H1 (cell line): ENCODE measurements at regions not wholly inside any gene's neighbourhood (a gene's known extent, or its start where the extent isn't known, plus 50 kb on each side); places are given as distances from the start of the nearest gene placed in this dataset.

ENCODE experiments used
- CTCF ChIA-PET: fragments of 300-600 bp; sonication (Branson Sonifier 250); formaldehyde crosslinking; loops from one replicate; lab custom pipeline; 2021; ENCODE audit not compliant: partially characterized antibody; lab: Charles Lee
- POLR2A ChIA-PET: fragments of 300-600 bp; sonication (Branson Sonifier 250); formaldehyde crosslinking; loops from one replicate; lab custom pipeline; 2021; ENCODE audit warnings: inconsistent platforms; ENCODE audit not compliant: partially characterized antibody; lab: Charles Lee
- DNase-seq, 2 experiments: peaks; one replicate each; pipeline versions ENCODE4 v3.0.0 to v3.0.0-alpha.2; 2010 to 2022; ENCODE audit warnings: low spot score in 2 of 2, low read depth in 1 of 2, mixed read lengths in 1 of 2
- FAIRE-seq: peaks from 2 replicates; lab custom pipeline; 2011; peaks lifted over from hg19 to GRCh38; lab: Jason Lieb, UNC
- H2AFZ ChIP-seq: 2 replicates; pipeline ENCODE4 v1.8.1; 2012; ENCODE audit warnings: low read length, inconsistent platforms
- H2AK5ac ChIP-seq: 2 replicates; pipeline ENCODE4 v1.6.1; 2013; ENCODE audit warnings: low read depth, low read length
- H2BK120ac ChIP-seq: replicated peaks from 2 replicates; pipeline ENCODE3; 2013; ENCODE audit warnings: low read depth, low read length, inconsistent platforms
- H2BK12ac ChIP-seq: 2 replicates; pipeline ENCODE4 v1.6.1; 2013; ENCODE audit warnings: low read depth, low read length
- H2BK15ac ChIP-seq: 2 replicates; pipeline ENCODE4 v1.6.1; 2013; ENCODE audit warnings: low read length
- H2BK20ac ChIP-seq: 2 replicates; pipeline ENCODE4 v1.6.1; 2013; ENCODE audit warnings: low read length
- H2BK5ac ChIP-seq: 2 replicates; pipeline ENCODE4 v1.6.1; 2013; ENCODE audit warnings: low read depth, low read length
- H3K14ac ChIP-seq: 2 replicates; pipeline ENCODE4 v1.6.1; 2013; ENCODE audit warnings: inconsistent platforms; ENCODE audit not compliant: insufficient read length
- H3K18ac ChIP-seq: 2 replicates; pipeline ENCODE4 v1.6.1; 2013; ENCODE audit warnings: low read length; ENCODE audit errors: extremely low read depth
- H3K23ac ChIP-seq: 2 replicates; pipeline ENCODE4 v1.6.1; 2013; ENCODE audit warnings: inconsistent platforms; ENCODE audit not compliant: insufficient read length
- H3K23me2 ChIP-seq: 2 replicates; pipeline ENCODE4 v1.6.1; 2013; ENCODE audit warnings: low read depth, low read length
- H3K27ac ChIP-seq: 2 replicates; pipeline ENCODE4 v1.6.1; 2011; ENCODE audit warnings: low read depth, low read length, inconsistent platforms
- H3K27me3 ChIP-seq, 4 experiments: replicated peaks in 1 of 4; 1 replicate in 1 of 4; 2 replicates in 3 of 4; pipeline versions ENCODE4 v1.6.1 to v1.8.1; 2011 to 2013; ENCODE audit warnings: low read length in 3 of 4, mild to moderate bottlenecking in 3 of 4, inconsistent platforms in 2 of 4, mixed read lengths in 2 of 4, moderate library complexity in 1 of 4; ENCODE audit not compliant: control insufficient read depth in 3 of 4, insufficient read depth in 3 of 4; ENCODE audit errors: extremely low read depth in 1 of 4
- H3K36me3 ChIP-seq, 4 experiments: 2 replicates each; pipeline versions ENCODE4 v1.6.1 to v1.8.1; 2011 to 2013; ENCODE audit warnings: mild to moderate bottlenecking in 4 of 4, low read length in 3 of 4, moderate library complexity in 2 of 4, control low read depth in 1 of 4, inconsistent platforms in 1 of 4; ENCODE audit not compliant: insufficient read depth in 4 of 4, control insufficient read depth in 2 of 4
- H3K4ac ChIP-seq: replicated peaks from 2 replicates; pipeline ENCODE3; 2013; ENCODE audit warnings: low read length, low read depth, mixed read lengths, inconsistent platforms; ENCODE audit not compliant: insufficient read length
- H3K4me1 ChIP-seq, 4 experiments: replicated peaks in 1 of 4; 1 replicate in 1 of 4; 2 replicates in 3 of 4; pipeline versions ENCODE4 v1.6.1 to v1.8.1; 2011 to 2013; ENCODE audit warnings: low read length in 3 of 4, inconsistent platforms in 2 of 4, mixed read lengths in 1 of 4; ENCODE audit not compliant: insufficient read depth in 4 of 4, control insufficient read depth in 3 of 4
- H3K4me2 ChIP-seq, 2 experiments: 2 replicates each; pipeline versions ENCODE4 v1.6.1 to v1.8.1; 2011 to 2013; ENCODE audit warnings: low read depth in 2 of 2, low read length in 2 of 2, control low read depth in 1 of 2, inconsistent platforms in 1 of 2, mild to moderate bottlenecking in 1 of 2; ENCODE audit not compliant: insufficient read depth in 1 of 2
- H3K4me3 ChIP-seq, 4 experiments: fragments of 200-600, 300-600 bp in 1 of 4; sonication (generic), shearing (Covaris generic), sonication (Bioruptor Twin) in 1 of 4; 2 replicates each; pipeline versions ENCODE4 v1.5.1 to v1.8.1; 2011 to 2016; ENCODE audit warnings: low read length in 4 of 4, low read depth in 3 of 4, control low read depth in 2 of 4, inconsistent platforms in 2 of 4, mild to moderate bottlenecking in 2 of 4, mixed read lengths in 1 of 4, moderate library complexity in 1 of 4; ENCODE audit not compliant: insufficient read depth in 2 of 4; ENCODE audit errors: extremely low read depth in 1 of 4
- H3K56ac ChIP-seq: replicated peaks from 2 replicates; pipeline ENCODE3; 2013; ENCODE audit warnings: low read depth, mild to moderate bottlenecking, mixed read lengths, low read length, inconsistent platforms; ENCODE audit not compliant: insufficient read length
- H3K79me1 ChIP-seq: 2 replicates; pipeline ENCODE4 v1.6.1; 2013; ENCODE audit warnings: low read depth, low read length, control low read depth
- H3K79me2 ChIP-seq, 2 experiments: 2 replicates each; pipeline versions ENCODE4 v1.6.1 to v1.8.1; 2012 to 2013; ENCODE audit warnings: low read length in 2 of 2, mild to moderate bottlenecking in 2 of 2, inconsistent platforms in 1 of 2; ENCODE audit not compliant: insufficient read depth in 2 of 2, control insufficient read depth in 1 of 2
- H3K9ac ChIP-seq, 4 experiments: replicated peaks in 1 of 4; 1 replicate in 1 of 4; 2 replicates in 3 of 4; pipeline versions ENCODE4 v1.6.1 to v1.8.1; 2011 to 2013; ENCODE audit warnings: low read depth in 3 of 4, low read length in 3 of 4, control low read depth in 2 of 4, mild to moderate bottlenecking in 2 of 4, moderate library complexity in 2 of 4, inconsistent platforms in 1 of 4; ENCODE audit errors: extremely low read depth in 1 of 4
- H3K9me3 ChIP-seq, 2 experiments: 2 replicates each; pipeline versions ENCODE4 v1.6.1 to v1.8.1; 2012 to 2013; ENCODE audit warnings: mild to moderate bottlenecking in 2 of 2, moderate library complexity in 2 of 2, control low read depth in 1 of 2, inconsistent platforms in 1 of 2, low read depth in 1 of 2, low read length in 1 of 2, mixed read lengths in 1 of 2; ENCODE audit not compliant: insufficient read depth in 2 of 2
- H4K20me1 ChIP-seq, 2 experiments: replicated peaks in 1 of 2; 2 replicates each; pipeline versions ENCODE3 to v1.8.1; 2011 to 2013; ENCODE audit warnings: inconsistent platforms in 2 of 2, low read length in 2 of 2, mild to moderate bottlenecking in 1 of 2; ENCODE audit not compliant: insufficient read depth in 2 of 2, control insufficient read depth in 1 of 2
- H4K5ac ChIP-seq: 2 replicates; pipeline ENCODE4 v1.6.1; 2013; ENCODE audit warnings: low read length, low read depth, mixed read lengths, inconsistent platforms; ENCODE audit not compliant: insufficient read length
- H4K8ac ChIP-seq: 2 replicates; pipeline ENCODE4 v1.8.0; 2013; ENCODE audit warnings: mild to moderate bottlenecking, moderate library complexity, low read length, inconsistent platforms; ENCODE audit not compliant: insufficient read depth; ENCODE audit errors: extremely low read depth
- H4K91ac ChIP-seq: replicated peaks from 2 replicates; pipeline ENCODE3; 2013; ENCODE audit warnings: low read length, mixed read lengths, inconsistent platforms; ENCODE audit not compliant: insufficient read length
- BACH1 ChIP-seq: IDR thresholded peaks from 2 replicates; pipeline ENCODE4 v1.6.1; 2012; ENCODE audit warnings: low read length, improper control_type of control experiment
- BRCA1 ChIP-seq: IDR thresholded peaks from 2 replicates; pipeline ENCODE4 v1.6.1; 2012; ENCODE audit warnings: low read depth, low read length, improper control_type of control experiment
- CTBP2 ChIP-seq: IDR thresholded peaks from 2 replicates; pipeline ENCODE4 v1.7.0; 2011; ENCODE audit warnings: borderline replicate concordance, mild to moderate bottlenecking, moderate library complexity, mixed read lengths, low read length; ENCODE audit not compliant: insufficient read depth, insufficient read length
- HDAC2 ChIP-seq, 2 experiments: fragments of 300-600 bp in 1 of 2; sonication (generic) in 1 of 2; IDR thresholded peaks; 2 replicates each; pipeline ENCODE4 v1.6.1; 2011 to 2012; ENCODE audit warnings: low read depth in 2 of 2, low read length in 2 of 2, mild to moderate bottlenecking in 2 of 2, moderate library complexity in 2 of 2, borderline replicate concordance in 1 of 2, inconsistent platforms in 1 of 2
- JUN ChIP-seq: IDR thresholded peaks from 2 replicates; pipeline ENCODE4 v1.6.1; 2011; ENCODE audit warnings: low read depth, mild to moderate bottlenecking, improper control_type of control experiment, low read length
- JUND ChIP-seq: IDR thresholded peaks from 2 replicates; pipeline ENCODE4 v1.6.1; 2011; ENCODE audit warnings: mild to moderate bottlenecking, improper control_type of control experiment, low read length
- KDM5A ChIP-seq: fragments of 200-600 bp; IDR thresholded peaks from 2 replicates; pipeline ENCODE4 v1.7.1; 2012; ENCODE audit warnings: mild to moderate bottlenecking, low read length, inconsistent platforms, mixed read lengths
- MAFK ChIP-seq: IDR thresholded peaks from 2 replicates; pipeline ENCODE4 v1.6.1; 2012; ENCODE audit warnings: low read depth, mild to moderate bottlenecking, improper control_type of control experiment, low read length
- NRF1 ChIP-seq: IDR thresholded peaks from 2 replicates; pipeline ENCODE4 v1.6.1; 2011; ENCODE audit warnings: mild to moderate bottlenecking, low read depth, low read length, improper control_type of control experiment
- PHF8 ChIP-seq: fragments of 200-600 bp; sonication (generic); conservative IDR thresholded peaks from 2 replicates; pipeline ENCODE4 v1.7.1; 2012; ENCODE audit warnings: low read depth, mild to moderate bottlenecking, inconsistent platforms, low read length, moderate library complexity
- RXRA ChIP-seq: IDR thresholded peaks from 2 replicates; pipeline ENCODE4 v1.6.1; 2011; ENCODE audit warnings: low read depth, mild to moderate bottlenecking, low read length, moderate library complexity; ENCODE audit not compliant: insufficient read depth
- SIRT6 ChIP-seq: IDR thresholded peaks from one replicate; pipeline ENCODE4 v1.7.1; 2012; ENCODE audit warnings: low read length, inconsistent platforms
- TEAD4 ChIP-seq: IDR thresholded peaks from 2 replicates; pipeline ENCODE4 v1.6.1; 2012; ENCODE audit warnings: low read depth, low read length, inconsistent platforms, mixed read lengths
- WGBS, 2 experiments: shearing (Covaris generic) in 1 of 2; methylation state at CpG; one replicate each; pipeline versions ENCODE4 v1.1.6 to v1.1.7; 2013 to 2015; ENCODE audit warnings: low lambda C conversion rate in 2 of 2, mixed read lengths in 2 of 2, inconsistent platforms in 1 of 2, low coverage in 1 of 2, missing lambda C conversion rate in 1 of 2; ENCODE audit not compliant: insufficient replicate concordance in 2 of 2, insufficient coverage in 1 of 2, insufficient read length in 1 of 2; ENCODE audit errors: extremely low coverage in 1 of 2, missing lambda C conversion rate in 1 of 2; 5-methylcytosine and 5-hydroxymethylcytosine counted together

DNA sequence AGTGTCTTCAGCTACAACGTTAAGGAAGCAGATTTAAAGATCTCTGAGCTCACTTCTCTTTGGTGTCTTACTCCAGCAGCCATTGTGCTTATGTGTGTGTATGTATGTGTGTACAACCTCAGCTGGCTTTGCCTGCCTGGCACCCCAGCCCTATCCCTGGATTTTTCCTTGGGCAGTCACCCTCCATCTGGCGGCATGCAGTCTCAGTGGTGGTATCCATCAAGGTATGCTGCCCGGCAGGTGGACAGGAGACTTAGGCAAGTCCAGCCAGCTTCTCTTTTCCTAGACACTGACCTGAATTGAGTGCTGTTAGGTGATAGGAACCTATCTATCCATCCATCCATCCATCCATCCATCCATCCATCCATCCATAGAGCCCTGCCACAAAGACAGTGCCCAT is 280.8 kb upstream of the CCL2 start:
- POLR2A ChIA-PET: no interaction called here
- Histone ChIP-seq H3K23me2 (no peaks in the 10 kb centered on the region; the same call in 1 of the 2 replicates), H4K20me1 (no peaks in the 10 kb centered on the region), H3K4me3 (no peak overlapping the region), H3K27ac (no peak overlapping the region), H3K4ac (no peak overlapping the region), H3K79me1 (no peaks in the 10 kb centered on the region), H2BK5ac (no peak overlapping the region), H4K8ac (no peak overlapping the region), H3K4me2 (no peak overlapping the region), H2BK20ac (no peak overlapping the region), H2BK120ac (no peak overlapping the region), H3K18ac (no peak overlapping the region), H3K14ac (no peak overlapping the region), H3K27me3 (no peaks in the 10 kb centered on the region), H3K4me1 (peaks cover 0 to 10% (median 0%) of the 10 kb centered on the region in 4 experiments; a peak in 3 of 7 replicates), H3K9me3 (no peaks in the 10 kb centered on the region), H2AK5ac (no peak overlapping the region), H3K9ac (no peak overlapping the region), H3K23ac (no peak overlapping the region), H2BK12ac (no peak overlapping the region), H2AFZ (no peak overlapping the region), H4K91ac (no peak overlapping the region), H2BK15ac (no peak overlapping the region), H4K5ac (no peak overlapping the region), H3K36me3 (no peaks in the 10 kb centered on the region), H3K56ac (no peak overlapping the region), H3K79me2 (no peaks in the 10 kb centered on the region)
- WGBS, 2 experiments: 94% methylated on average over 3 of the region's 3 CpGs; no CpG with 5 or more reads in 1 of the 2 experiments
- no peak for FAIRE-seq
- CTCF ChIA-PET: interaction anchor here (1.1 to 3.0 kb wide), 5 partner anchors 10 to 196 kb away, joined by 3 to 14 read pairs (median 4); no protein-coding TSS in a partner anchor
- no peak for DNase-seq
- TF ChIP-seq NRF1: no peak
- TF ChIP-seq JUN: no peak
- no peak for TF ChIP-seq KDM5A
- TF ChIP-seq TEAD4: no peak
- no peak for TF ChIP-seq PHF8
- no peak for TF ChIP-seq RXRA
- TF ChIP-seq BACH1: no peak
- no peak for TF ChIP-seq SIRT6
- no peak for TF ChIP-seq MAFK
- no peak for TF ChIP-seq JUND
- TF ChIP-seq BRCA1: no peak
- TF ChIP-seq HDAC2 (IDR thresholded peaks at IDR 0.05; ENCODE audit: borderline replicate concordance in 1 of 2, low read depth in 2 of 2, low read length in 2 of 2): no peak
- TF ChIP-seq CTBP2: no peak
